Lower lobe of right lung (tissue), 2 donors: ENCODE measurements at regions not wholly inside any gene's neighbourhood (a gene's known extent, or its start where the extent isn't known, plus 50 kb on each side); places are given as distances from the start of the nearest gene placed in this dataset.

ENCODE experiments used
- ATAC-seq, 2 donors: fragments of 200-7000 bp; cut with Tn5 transposase; one replicate each; pipeline ENCODE4 v1.9.1; 2020 to 2022; ENCODE audit warnings: mild to moderate bottlenecking in 2 of 2, moderate library complexity in 2 of 2
- DNase-seq: peaks from one replicate; pipeline ENCODE4 v3.0.0-alpha.2; 2020
- H3K27ac ChIP-seq: fragments of 200-600 bp; one replicate; pipeline ENCODE4 v1.8.0; 2022
- H3K27me3 ChIP-seq: fragments of 200-600 bp; one replicate; pipeline ENCODE4 v1.8.0; 2022; ENCODE audit warnings: low read depth
- H3K36me3 ChIP-seq: fragments of 200-600 bp; one replicate; pipeline ENCODE4 v1.8.0; 2022; ENCODE audit warnings: mild to moderate bottlenecking
- H3K4me1 ChIP-seq: fragments of 200-600 bp; one replicate; pipeline ENCODE4 v1.8.0; 2022
- H3K4me3 ChIP-seq: fragments of 200-600 bp; one replicate; pipeline ENCODE4 v1.8.0; 2022; ENCODE audit warnings: mild to moderate bottlenecking
- H3K9me3 ChIP-seq: fragments of 200-600 bp; one replicate; pipeline ENCODE4 v1.8.0; 2022
- intact Hi-C: fragments of 100-400 bp; cut with DNase I; formaldehyde crosslinking; loops from one replicate; pipeline ENCODE4 v1.11.0; 2022
- TF ChIP-seq, protein P1 (sequence below): fragments of 200-600 bp; IDR thresholded peaks from one replicate; pipeline ENCODE4 v1.8.0; 2022; ENCODE audit warnings: antibody characterized with exemption, mild to moderate bottlenecking
- donor health status: DM: no; HTN: yes; CAD: no; lungs with severe emphysema.

DNA sequence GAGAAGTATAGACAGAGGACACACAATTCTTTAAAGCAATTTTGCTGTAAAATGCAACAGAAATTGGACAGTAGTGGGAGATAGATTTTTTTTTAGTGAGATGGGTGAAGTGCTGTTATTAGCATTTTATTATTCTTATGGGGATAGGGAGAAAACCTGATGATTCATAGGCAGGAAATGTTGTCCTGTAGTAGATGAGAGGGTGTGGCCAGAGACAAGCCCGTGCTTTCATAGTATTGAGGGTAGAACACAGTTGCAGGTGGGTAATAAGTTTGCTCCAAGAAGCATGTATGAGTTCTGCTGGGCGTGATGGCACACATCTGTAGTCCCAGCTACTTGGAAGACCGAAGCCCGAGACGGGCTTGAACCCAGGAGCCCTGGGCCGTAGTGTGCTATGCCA, 128.3 kb upstream of the ARHGAP28 start:
- TF ChIP-seq, protein P1, sequence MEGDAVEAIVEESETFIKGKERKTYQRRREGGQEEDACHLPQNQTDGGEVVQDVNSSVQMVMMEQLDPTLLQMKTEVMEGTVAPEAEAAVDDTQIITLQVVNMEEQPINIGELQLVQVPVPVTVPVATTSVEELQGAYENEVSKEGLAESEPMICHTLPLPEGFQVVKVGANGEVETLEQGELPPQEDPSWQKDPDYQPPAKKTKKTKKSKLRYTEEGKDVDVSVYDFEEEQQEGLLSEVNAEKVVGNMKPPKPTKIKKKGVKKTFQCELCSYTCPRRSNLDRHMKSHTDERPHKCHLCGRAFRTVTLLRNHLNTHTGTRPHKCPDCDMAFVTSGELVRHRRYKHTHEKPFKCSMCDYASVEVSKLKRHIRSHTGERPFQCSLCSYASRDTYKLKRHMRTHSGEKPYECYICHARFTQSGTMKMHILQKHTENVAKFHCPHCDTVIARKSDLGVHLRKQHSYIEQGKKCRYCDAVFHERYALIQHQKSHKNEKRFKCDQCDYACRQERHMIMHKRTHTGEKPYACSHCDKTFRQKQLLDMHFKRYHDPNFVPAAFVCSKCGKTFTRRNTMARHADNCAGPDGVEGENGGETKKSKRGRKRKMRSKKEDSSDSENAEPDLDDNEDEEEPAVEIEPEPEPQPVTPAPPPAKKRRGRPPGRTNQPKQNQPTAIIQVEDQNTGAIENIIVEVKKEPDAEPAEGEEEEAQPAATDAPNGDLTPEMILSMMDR, result no peak
- Histone ChIP-seq H3K27ac (no peak overlapping the region), H3K4me3 (no peak overlapping the region), H3K9me3 (no peaks in the 10 kb centered on the region), H3K4me1 (no peaks in the 10 kb centered on the region), H3K36me3 (no peaks in the 10 kb centered on the region), H3K27me3 (no peaks in the 10 kb centered on the region)
- DNase-seq (no peak), ATAC-seq (no peak)
- intact Hi-C loops, result no loop called here

DNA sequence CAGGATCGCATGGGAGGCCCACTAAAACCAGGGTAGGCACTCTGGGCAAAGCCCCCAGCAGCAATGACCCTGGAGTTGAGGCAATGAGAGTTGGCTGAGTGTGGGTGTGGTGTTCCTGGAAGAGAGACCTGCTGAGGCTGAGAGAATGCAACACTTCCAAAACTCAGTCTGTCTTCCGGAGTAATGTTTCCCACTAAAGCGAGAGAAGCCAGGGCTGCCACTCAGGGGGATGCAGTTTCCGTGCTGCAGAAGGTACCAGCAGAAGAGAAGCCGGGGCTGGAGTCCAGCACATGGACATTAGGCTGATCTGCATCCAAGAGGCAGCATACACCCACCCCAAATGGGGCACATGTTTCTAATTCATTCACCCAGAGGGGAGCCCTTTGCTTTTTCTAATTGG, 127.2 kb upstream of the ARHGAP28 start:
- Histone ChIP-seq H3K4me1 (no peaks in the 10 kb centered on the region), H3K4me3 (no peak overlapping the region), H3K36me3 (no peaks in the 10 kb centered on the region), H3K27ac (no peak overlapping the region), H3K27me3 (no peaks in the 10 kb centered on the region), H3K9me3 (no peaks in the 10 kb centered on the region)
- ATAC-seq, result no peak
- TF ChIP-seq, protein P1, result no peak
- intact Hi-C loops, result no loop called here
- no peak for DNase-seq

DNA sequence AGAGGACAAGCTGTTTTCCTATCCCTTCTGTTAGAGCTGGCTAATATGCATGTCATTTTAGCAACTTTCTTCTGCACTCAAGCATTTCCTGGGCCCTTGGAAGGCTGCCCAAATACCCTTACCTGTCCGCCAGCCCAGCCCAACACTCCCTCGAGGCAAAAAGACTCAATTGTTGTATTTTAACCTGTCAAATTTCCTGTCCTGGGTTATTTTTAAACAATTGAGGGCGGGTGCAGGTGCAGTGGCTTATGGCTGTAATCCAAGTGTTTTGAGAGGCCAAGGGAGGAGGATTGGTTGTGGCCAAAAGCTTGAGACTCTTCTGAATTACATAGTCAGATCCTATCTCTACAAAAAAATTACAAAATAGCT, 125.0 kb upstream of the ARHGAP28 start:
- TF ChIP-seq, protein P1, result no peak
- Histone ChIP-seq H3K4me3 (no peak overlapping the region), H3K4me1 (no peaks in the 10 kb centered on the region), H3K27ac (no peak overlapping the region), H3K36me3 (no peaks in the 10 kb centered on the region), H3K9me3 (no peaks in the 10 kb centered on the region), H3K27me3 (no peaks in the 10 kb centered on the region)
- intact Hi-C loops, result no loop called here
- ATAC-seq, result no peak
- DNase-seq, result no peak

DNA sequence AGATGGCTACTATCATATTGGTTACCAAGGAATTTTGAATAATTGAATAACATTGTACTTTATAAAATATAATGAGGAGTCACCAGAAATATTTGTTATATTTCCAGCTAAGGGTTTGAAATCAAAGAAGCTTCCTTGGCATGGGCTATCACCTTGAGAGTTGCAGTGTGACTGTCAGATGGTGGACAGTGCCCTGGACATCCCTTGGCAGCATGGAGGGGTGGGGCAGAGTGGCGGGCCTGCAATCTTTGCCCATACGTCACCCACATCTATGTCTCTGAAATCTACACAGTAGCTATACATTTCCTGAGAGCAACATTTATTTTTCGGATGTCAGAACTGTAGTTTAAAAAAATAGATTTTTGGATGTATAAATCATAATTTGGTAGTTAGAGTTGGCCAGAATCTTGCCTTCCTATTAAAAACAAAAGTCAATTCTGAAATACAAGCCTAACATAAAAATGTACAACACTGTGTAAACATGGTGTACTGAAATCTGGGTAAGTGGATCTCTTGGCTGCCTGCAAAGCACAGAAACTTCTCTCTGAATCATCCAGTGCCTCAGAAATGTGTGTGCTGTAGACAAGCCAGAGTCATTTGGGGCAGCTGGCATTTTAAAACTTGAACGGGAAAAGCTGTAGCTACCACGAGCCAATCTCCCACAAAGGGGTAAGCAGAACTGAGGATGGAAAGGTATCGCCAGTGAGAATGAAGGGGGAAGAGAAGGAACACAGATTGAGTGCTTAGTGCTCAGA, 124.2 kb upstream of the ARHGAP28 start:
- no peaks in the 10 kb centered on the region for H3K9me3 ChIP-seq
- intact Hi-C loops, result no loop called here
- H3K4me3 ChIP-seq, result no peak overlapping the region
- H3K27me3 ChIP-seq, result no peaks in the 10 kb centered on the region
- no peaks in the 10 kb centered on the region for H3K36me3 ChIP-seq
- H3K4me1 ChIP-seq, result no peaks in the 10 kb centered on the region
- TF ChIP-seq, protein P1, result no peak
- no peak for DNase-seq
- no peak overlapping the region for H3K27ac ChIP-seq
- ATAC-seq, result peak; percentile 34 to 76

DNA sequence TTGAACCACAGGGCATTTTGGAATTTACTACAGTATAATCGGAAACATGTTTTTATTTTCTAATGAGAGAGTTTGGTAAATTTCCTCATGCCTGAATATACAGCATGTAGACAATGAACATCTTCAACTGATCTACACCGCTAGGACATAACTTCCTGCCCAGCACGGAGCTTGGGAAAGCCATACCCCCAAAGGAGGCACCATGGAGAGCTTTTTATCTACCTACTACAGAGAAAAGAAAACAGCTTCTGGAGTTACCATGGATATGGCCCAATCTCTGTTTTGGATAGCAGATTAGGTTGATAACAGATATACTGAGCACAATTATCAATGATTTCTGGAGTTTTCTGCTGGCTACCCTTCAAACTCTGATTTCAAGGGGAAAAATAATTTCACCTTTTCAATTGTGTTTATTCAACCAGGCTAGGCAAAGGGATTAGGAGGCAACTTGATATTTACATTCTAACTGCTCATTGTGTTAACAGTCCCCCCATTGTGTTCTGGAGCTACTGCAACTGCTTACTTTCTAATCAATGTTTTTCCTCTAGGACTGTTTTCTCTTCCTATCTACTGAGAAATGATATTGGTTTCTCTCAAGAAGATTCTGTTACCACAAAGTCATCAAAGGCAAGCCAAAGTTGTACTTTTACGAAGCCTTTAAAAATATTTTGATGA, 123.0 kb upstream of the ARHGAP28 start:
- intact Hi-C loops, result no loop called here
- no peaks in the 10 kb centered on the region for H3K9me3 ChIP-seq
- H3K27me3 ChIP-seq, result no peaks in the 10 kb centered on the region
- DNase-seq (no peak), ATAC-seq (no peak)
- H3K36me3 ChIP-seq, result no peaks in the 10 kb centered on the region
- no peak overlapping the region for H3K4me3 ChIP-seq
- no peaks in the 10 kb centered on the region for H3K4me1 ChIP-seq
- no peak overlapping the region for H3K27ac ChIP-seq
- TF ChIP-seq, protein P1, result no peak
